GM21717 (cell line): ENCODE measurements at regions not wholly inside any gene's neighbourhood (a gene's known extent, or its start where the extent isn't known, plus 50 kb on each side); places are given as distances from the start of the nearest gene placed in this dataset.
"Not testable (repeated sequence)": the region's sequence is repeated elsewhere in the genome, so short reads cannot be mapped to it uniquely, and the experiment has no call there.

Experiments used
- ATAC-seq: cut with Tn5 transposase; IDR thresholded peaks from one replicate; pipeline ENCODE4 v1.9.1; 2021; ENCODE audit warnings: mild to moderate bottlenecking, moderate library complexity; ENCODE audit not compliant: unreplicated experiment

DNA sequence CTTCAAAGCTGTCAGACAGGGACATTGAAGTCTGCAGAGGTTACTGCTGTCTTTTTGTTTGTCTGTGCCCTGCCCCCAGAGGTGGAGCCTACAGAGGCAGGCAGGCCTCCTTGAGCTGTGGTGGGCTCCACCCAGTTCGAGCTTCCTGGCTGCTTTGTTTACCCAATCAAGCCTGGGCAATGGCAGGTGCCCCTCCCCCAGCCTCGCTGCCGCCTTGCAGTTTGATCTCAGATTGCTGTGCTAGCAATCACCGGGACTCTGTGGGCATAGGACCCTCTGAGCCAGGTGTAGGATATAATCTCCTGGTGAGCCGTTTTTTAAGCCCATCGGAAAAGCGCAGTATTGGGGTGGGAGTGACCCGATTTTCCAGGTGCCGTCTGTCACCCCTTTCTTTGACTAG lies 586.8 kb downstream of the ARL4A start:
- ATAC-seq: not testable (repeated sequence)

DNA sequence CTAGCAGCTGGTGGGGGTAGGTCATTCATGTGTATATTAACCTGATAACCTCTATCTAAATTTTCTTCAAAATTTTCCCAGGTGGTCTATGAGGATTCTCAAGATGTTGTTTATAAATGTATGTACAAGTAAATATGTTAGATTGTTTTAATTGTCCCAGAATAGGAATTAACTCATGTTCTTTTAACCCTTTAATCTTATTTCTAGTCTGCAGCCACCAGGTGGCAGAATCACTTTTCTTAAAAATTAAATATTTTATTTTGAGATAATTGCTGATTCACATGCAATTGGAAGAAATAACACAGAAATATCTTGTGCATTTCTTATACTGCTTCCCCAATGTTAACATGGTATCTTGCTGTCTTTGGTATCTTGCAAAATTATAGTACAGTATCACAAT lies 589.5 kb downstream of the ARL4A start:
- no peak for ATAC-seq

DNA sequence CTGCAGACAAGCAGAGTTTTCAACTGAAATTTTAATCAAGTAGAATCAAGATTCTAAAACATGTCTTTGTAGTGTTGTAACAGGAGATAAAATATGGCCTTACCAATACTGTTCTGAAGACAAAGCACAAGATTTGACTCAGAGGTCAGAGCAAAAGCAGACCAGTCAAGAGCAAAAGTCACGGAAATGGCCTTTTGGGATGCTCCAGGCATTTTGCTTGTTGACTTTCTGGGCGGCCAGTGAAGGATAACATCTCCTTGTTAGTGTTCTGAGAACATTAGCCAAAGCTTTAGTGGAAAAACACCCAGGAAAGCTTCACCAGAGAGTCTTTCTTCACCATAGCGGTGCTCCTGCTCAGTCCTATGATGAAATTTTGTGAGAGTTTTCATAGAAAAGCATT lies 590.6 kb downstream of the ARL4A start:
- ATAC-seq: no peak

- ATAC-seq: no peak
Measured at GRCh38 chr7:13279854-13280435, 592.5 kb downstream of the ARL4A start.

GRCh38 chr7:13282377-13282980 lies 595.0 kb downstream of the ARL4A start:
- no peak for ATAC-seq

GRCh38 chr7:13286916-13287315 lies 599.5 kb downstream of the ARL4A start:
- ATAC-seq: no peak

- ATAC-seq: no peak
Measured at GRCh38 chr7:13288516-13288915, 601.1 kb downstream of the ARL4A start.

GRCh38 chr7:13290975-13291374 lies 603.5 kb downstream of the ARL4A start:
- no peak for ATAC-seq

DNA sequence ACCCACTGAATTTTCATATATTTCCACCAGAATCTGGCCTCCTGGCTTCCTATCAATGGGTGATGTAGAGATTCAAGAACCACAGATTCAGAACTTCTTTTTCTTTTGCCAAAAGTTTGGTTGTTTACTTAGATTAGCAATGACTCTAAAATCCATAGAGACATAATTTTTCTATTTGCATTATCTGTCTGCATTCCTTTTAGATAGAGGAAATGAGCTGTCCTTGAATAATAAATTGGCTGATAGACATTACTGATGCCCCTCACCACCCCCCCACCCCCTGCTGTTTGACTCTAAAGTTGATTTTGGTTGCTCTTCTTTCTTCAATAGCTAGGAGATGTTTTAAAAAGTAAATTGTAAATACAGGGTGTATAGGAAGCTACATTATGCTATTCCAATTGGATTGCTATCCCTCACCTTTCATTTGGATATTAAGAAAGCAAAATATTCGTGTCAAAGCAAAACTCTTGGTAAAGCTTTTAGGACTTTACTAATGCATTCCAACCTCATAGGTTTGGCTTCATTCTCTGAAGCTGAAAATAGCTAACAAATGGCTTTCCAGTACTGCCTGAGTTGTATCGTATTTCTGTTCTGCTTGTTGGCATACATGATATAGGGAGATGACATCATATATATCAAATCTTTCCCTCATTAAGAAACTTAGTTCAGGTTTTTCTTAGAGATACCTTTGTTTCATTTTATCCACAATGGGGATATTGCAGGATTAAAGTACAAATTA lies 606.0 kb downstream of the ARL4A start:
- no peak for ATAC-seq

DNA sequence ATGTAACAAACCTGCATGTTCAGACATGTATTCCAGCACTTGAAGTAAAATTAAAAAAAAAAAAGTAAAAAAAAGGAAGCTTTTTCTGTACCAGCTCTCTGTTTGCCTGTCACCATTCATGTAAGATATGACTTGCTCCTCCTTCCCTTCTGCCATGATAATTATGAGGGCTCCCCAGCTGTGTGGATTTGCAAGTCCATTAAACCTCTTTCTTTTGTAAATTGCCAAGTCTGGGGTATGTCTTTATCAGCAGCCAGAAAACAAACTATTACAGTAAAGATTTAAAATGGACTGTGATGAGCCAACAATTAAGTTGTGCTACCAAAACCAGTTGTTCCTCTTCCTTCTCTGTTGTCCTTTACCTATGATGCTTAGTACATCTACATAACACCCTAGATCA lies 619.6 kb downstream of the ARL4A start:
- no peak for ATAC-seq

DNA sequence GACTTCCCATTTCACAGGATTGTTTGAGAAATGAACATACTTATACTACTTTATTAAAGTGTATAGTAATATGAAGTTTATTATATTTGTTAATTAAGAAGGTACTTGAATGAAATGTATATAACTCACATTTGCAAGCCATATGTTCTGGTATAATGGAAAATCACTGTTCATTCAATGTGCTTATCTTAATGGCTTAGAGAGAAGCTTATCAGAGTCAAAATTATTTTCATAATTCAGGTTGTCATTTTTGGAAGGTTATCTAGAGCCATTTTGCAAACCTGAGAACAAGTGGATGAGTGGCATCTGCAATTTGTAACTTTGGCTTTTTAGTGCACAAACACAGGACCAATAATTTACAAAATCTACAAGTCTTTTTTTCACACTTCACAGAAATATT lies 621.0 kb downstream of the ARL4A start:
- no peak for ATAC-seq

- ATAC-seq: no peak
Measured at GRCh38 chr7:13309535-13309934, 622.1 kb downstream of the ARL4A start.

- no peak for ATAC-seq
Measured at GRCh38 chr7:13312307-13312706, 624.9 kb downstream of the ARL4A start.

- no peak for ATAC-seq
Measured at GRCh38 chr7:13320333-13320732, 632.9 kb downstream of the ARL4A start.

DNA sequence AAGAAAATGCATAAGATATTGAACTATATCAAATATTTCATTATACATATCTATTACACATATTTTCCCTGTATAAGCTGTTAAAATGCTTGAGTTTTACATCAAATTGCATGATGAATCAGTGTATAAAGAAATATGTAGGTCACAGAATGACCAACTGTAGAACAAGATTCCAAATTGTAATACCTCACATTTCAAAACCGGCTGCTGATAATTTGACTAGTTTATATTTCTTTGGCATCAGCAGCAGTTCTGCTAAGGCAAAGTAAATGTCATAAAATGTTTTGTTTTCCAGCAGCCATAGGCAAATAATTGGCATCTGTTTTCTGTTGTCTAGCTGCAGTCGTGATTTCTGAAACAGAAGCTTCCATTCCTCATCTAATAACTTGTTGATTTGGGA lies 633.9 kb downstream of the ARL4A start:
- ATAC-seq: no peak

DNA sequence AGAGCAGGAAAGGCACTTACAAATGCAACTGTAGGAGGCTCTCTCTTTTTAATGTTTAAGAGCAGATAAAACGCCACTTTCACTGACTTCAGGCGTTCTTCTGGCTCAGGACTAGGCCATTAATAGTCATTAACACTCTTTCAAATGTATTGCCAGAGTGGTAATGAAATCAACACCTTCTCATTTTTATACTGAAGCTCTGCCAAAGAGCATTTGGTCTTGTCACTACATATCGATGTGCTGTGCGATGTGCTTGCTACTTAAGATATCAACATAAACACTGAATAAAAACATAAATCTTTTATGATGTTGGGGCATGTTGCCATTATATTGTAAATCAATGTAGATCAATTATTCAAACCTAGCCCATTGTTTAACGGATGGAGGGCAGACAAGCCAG lies 634.7 kb downstream of the ARL4A start:
- ATAC-seq: no peak

- ATAC-seq: no peak
Measured at GRCh38 chr7:13327669-13328068, 640.2 kb downstream of the ARL4A start.

- no peak for ATAC-seq
Measured at GRCh38 chr7:13333371-13333770, 645.9 kb downstream of the ARL4A start.

DNA sequence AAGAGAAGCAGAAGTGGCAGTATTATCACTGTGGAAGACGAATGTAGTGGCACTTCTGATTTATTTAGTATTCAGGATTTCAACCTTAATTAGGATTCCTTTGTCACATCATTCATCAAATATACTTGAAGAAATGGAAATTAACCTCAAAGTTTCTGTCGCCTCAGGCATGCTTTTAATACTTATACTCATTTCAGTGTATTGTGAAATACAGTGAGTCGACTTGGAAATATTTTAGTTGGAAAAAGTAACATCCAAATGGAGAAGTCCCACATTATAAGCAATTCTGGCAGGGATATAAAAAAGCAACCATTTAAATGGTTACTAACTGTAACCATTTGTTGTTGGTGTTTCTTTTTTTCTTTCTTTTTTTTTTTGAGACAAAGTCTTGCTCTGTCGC lies 648.8 kb downstream of the ARL4A start:
- no peak for ATAC-seq

- no peak for ATAC-seq
Measured at GRCh38 chr7:13352677-13353076, 636.8 kb downstream of the ETV1 start.

GRCh38 chr7:13359656-13360055 lies 629.8 kb downstream of the ETV1 start:
- ATAC-seq: no peak

DNA sequence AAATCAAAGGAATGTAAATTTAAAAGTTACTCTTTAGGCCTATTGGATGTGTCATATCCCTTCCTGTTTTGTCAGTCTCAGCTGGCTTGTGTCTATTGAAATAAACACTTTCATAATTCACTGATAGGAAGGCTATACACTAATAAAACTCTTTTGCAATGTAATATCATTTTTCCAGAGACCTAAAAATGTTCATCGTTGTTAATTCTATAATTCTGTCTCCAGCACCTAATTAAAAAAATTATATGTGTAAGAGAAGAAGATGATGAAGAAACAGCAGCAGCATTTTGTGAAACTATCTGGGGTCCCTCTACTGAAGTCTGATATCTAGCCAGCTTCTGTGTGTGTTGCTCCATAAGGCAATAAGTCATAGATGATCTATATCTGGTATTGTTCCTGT lies 602.7 kb downstream of the ETV1 start:
- no peak for ATAC-seq
